Right hindlimb (tissue), 1 donor: ENCODE measurements at regions not wholly inside any gene's neighbourhood (a gene's known extent, or its start where the extent isn't known, plus 50 kb on each side); places are given as distances from the start of the nearest gene placed in this dataset.

Source experiments
- DNase-seq: peaks from one replicate; pipeline ENCODE4 v3.0.0-alpha.2; 2018

DNA sequence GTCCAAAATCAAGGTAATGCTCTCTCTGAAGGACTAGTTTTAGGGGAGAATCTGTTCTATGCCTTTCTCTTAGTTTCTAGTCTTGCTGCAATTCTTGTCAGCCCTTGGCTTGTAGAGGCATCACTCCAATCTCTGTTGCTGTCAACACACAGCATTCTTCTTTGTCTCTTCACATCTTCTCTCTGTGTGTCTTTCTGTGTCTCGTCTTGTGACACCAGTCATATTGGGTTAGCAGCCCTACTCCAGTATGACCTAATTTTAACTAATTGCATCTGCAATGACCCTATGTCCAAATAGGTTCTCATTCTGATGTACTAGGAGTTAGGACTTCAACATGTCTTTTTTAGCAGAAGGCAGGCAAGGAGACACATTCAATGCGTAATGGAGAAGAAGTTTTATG lies 1110.6 kb downstream of the DTWD2 start:
- DNase-seq = no peak

DNA sequence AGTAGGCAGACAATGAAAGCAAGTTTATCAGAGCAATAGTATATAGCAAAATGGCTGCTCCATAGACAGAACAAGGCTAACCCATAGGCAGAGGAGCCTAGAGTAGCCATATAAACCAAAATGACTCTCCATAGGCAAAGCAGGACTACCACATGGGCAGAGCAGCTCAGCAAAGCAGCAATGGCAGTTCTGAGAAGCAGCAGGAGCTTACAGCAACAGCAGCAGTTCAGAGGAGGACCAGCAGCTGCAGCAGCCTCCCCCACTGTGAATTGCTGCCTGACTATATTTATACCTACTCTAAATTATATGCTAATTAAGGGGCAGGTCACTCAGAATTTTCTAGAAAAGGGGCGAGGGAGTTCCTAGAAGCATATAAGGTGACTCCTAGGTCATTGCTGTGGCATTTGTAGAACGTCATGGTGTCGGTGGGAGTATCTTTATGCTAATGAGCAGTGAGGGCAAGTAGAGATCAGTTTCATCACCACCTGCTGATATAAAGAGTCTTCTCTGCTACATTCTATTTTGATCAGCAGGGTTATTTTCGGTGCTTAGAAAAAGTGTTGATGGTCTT lies 1115.5 kb downstream of the DTWD2 start:
- peak; percentile 18 for DNase-seq

DNA sequence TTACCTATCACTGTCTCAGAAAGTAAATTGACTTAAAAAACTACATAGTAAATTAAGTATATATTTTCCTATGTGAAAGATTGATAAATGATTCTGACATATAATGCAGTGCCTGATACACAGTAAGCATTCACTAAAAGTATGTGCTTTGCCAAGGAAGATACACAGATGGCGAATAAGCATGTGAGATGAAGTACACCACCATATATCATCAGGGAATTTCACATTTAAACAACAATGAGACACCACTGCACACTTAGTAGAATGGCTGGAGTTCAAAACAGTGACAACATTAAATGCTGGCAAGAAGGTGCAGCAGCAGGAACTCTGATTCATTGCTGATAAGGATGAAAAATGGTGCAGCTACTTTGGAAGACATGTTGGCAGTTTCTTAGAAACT lies 1118.8 kb downstream of the DTWD2 start:
- DNase-seq = no peak

DNA sequence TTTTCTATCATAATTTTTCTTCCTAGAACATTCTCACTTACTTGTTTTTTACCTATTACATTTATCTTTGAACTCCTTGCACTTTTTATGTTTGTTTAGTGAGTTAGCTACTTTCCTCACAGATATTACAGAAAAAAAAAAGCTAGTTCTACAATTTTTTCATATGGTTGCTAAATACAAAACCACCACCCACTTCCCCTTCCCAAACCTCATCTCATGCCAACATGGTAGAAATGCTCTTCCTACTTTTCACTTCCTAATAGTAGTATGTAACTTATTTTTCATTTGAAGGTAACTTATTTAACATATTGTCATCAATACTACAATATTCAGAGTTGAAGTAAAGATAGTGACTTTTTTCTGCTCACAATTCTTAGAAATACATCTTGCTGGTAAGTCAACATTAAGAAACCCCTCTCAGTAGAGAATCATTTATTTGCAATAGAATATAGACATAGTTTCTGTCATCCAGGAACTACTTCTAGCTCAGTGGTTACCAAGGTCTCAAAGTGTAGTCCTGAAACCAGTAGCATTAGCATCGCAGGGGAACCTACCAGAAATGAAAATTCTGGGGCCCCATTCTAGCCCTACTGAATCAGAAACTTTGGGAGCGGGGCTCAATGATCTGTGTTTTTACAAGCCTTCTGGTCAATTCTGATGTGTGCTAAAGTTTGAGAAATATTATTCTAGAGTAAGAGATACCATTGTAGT lies 1124.6 kb downstream of the DTWD2 start:
- DNase-seq = no peak

DNA sequence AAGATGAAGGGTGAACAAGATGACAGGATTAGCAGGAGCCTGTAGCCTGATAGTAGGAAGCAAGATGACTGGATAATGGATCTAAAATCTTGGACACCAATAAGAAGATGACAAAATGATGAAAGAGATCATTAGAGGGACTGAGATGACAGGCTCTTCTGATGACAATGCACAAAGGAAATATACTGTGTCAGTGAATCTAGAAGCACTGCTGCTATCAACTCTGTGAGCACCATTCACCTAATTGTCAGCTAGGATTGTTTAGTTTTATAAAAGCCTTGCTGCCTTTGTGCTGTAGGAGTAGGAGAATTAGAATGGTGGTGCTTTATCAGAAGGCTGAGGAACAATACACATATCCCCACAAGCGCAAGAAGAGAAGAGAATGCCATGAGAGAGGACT lies 1127.8 kb downstream of the DTWD2 start:
- DNase-seq = no peak

DNA sequence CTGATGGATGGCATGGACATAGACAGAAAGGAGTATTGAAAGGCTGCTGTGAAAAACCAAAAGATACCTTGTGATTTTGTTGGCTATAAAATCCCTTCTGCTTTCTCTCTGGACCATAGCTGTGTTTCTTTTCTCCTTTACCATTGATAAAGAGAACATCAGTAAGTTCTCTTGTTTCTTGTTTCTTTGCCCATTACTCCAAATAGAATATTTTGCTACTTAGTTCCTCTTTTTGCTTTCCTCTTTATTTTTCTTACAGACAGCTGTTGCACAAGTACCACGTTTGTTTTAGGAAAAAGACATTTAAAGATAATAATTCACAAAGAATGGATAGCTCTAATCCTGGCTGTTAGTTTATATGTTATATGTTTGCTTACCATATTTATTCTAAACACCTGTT lies 1129.2 kb downstream of the DTWD2 start:
- DNase-seq = no peak

DNA sequence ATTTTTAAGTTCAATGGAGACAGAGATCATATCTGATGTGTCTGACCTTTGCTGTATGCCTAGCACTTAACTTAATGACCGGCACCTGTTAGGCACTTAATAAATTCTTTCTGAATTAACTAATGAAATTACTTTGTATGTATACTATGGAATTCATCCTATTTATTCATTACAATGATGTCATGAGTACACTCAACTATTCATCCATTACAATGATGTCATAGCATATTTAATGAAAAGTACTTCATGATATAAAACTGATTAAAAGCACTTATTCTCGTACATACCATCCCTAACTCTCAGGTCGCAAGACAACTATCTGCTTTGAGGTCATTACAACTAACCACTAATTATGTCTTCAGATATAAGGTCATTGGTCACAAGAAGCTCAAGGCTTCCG lies 1131.6 kb downstream of the DTWD2 start:
- no peak for DNase-seq

DNA sequence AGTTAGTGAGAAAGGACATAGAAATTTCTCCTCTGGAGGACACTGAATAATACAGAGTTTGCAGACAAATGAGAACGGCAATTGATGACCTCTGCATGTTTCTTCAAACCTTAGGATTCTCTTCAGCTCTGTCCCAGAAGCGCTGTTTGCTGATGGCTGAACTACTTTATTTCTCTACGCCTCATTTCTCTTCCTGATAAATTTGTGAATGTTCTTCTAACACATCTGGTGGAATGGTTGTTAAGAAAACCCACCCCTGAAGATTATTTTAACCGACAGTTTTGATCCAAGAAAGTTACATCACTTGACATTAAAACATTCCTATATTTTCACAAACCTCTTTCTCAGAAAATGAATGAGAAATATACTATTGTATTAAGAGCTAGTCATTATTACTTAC lies 1150.6 kb downstream of the DTWD2 start:
- DNase-seq = no peak

DNA sequence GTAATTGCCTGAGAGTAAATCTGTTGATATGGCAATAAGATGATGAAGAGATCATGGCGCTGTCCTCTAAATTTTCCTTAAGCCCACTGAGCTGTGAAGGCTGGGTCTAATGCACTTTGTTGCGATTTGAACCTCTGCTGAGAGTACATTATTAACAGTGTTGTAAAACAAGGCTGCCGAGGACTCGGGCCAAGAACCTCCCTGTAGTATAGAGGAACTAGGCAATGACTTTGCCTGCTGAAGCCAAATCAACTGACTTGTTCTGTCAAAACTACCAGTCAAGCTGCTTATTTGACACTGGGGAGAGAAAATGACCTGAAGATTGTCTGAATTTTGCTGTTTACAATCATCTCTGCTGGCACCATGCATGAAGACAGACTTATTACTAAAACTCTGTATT lies 1154.7 kb downstream of the DTWD2 start:
- DNase-seq = peak; percentile 41

DNA sequence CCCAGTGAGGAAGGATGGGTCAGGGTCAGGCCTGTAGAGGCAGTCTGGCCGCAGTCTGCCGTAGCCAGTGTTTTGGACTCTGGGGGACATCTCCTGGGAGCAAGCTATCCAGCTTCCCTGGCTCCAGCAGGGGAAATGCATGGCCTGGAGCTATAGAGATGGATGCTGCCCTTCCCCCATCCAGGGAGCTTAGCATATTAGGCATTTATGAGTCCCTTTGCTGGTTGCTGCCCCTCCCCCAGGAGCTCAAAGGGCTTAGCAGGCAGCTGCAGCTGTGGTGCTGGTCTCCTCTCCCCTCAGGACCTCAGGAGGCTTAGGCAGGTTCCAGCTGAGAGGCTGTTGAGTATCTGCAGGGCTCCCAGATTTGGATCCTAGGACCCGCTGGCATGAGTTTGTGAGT lies 1158.7 kb downstream of the DTWD2 start:
- DNase-seq = no peak

DNA sequence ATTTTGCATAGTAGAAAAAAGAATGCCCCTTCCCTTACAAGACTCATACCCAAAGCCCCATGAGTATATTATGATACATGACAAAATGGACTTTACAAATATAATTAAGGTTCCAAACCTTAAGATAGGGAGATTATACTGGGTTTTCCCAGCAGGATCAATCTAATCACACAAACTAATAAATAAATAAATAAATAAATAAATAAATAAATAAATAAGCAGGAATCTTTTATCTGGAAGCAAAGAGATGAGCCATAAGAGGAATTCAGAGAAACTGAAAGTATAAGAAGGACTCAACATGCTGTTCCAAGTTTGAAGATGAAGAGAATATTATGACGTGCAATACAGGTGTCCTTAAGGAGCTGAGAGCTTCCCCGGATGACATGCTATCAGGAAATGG lies 1174.5 kb downstream of the DTWD2 start:
- no peak for DNase-seq

DNA sequence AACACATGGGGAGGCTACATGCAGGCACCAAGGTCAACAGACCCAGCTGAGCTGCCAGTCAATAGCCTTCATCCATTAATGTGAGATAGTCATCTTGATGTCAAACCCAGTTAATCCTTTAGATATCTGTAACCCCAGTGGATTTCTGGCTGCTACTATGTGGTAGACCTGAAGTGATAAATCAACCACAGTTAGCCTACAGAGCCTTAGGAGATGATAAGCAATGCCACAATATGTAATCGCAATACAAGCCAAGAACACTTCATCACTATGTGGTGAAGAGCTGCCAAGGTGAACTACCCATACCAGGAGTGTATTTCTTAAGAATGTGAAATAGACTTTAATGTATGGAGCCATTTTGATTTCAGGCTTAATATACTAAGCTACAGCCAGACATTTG lies 1175.5 kb downstream of the DTWD2 start:
- no peak for DNase-seq

DNA sequence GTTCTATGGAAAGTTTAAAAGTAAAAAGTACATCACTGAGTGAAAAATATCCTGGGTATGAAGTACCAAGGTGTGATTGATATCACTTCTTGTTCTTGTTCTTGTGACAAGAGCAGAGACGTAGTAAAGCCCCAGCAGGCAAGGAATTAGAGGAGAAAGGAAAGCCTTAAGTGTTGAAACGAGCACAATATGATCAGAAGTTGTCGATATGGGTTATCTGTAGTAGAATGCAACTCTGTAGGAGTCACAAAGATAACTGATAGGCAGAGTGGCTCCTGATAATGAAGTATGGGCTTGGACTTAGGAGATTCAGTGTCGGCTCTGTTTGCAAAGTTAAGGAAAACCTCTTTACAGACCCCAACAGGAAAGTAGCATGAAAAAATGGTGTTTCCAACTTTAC lies 1179.1 kb downstream of the DTWD2 start:
- DNase-seq = no peak

DNA sequence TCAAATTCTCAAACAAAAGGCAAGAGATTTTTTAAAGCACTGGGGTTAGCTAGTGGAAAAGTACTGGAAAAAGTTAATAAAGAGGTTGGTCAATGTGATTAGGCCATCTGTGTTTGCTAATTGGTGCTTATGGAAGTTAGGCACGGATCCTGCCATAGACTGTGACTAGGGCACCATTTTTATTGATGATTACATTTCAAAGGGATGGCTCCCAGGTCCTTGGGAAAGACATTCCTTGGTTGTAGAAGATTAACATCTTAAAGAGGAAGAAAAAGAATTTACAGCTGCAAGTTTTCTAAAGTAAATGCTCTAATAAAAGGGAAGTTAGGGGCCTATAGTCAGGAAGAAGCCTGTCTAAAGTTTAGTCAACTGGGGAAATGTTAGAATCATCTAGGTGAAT lies 1183.3 kb downstream of the DTWD2 start:
- DNase-seq = no peak

DNA sequence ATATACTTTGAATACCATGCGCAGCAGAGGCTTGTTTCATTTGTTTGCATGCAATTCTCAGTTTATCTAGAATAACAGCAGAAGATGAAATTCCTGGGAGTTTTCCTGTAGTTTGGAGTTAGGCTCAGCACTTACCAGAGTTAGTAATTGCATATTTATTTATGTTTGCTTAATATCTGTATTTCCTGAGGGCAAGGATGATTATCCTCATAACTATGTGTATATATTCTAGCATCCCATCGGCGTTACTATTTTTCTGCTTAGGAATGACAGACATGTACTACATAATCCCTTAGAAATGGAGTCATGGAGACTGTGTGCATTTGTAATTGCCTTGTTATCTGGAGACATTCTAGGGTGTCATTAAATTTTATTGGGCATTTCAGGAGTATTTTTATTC lies 1184.8 kb downstream of the DTWD2 start:
- no peak for DNase-seq

DNA sequence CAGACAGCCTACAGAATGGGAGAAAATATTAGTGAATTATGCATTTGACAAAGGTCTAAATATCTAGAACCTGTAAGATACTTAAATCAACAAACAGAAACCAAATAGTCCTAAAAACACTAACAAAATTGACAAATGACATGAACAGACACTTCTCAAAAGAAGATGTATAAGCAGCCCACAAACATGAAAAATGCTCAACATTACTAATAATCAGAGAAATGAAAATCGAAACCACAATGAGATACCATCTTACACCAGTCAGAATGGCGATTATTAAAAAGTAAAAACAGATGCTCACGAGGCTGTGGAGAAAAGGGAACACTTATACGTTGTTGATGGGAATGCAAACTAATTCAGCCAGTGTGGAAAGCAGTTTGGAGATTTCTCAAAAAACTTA lies 1186.8 kb downstream of the DTWD2 start:
- DNase-seq = no peak

DNA sequence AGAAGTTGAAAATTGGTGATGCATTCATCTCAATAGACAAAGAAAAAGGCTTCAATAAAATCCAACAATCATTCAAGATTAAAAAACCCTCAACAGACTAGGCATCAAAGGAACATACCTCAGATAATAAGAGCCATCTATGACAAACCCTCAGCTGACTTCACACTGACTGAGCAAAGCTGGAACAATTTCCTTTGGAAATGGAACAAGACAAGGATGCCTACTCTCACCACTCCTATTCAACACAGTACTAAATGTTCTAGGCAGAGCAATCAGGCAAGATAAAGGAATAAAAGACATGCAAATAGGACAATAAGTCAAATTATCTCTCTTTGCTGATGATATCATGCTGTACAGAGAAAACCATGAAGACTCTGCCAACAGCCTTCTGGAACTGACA lies 1188.1 kb downstream of the DTWD2 start:
- DNase-seq = no peak

DNA sequence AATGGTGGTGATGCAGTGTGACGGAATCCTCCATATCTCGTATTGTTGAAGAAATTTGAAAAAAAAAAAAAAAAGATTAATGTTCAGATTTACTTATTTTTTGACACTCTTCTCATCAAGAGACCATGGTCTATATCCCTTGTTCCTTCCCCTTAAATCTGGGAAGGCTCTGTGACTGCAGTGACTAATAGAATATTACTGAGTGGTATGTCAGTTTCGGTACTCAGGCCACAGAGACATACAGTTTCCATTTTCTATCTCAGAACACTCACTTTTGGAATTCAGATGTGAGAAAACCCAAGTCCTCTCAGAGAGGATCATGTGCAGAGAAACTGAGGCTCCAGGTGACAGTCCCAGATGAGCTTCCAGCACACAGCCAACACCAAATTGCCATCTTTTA lies 1193.5 kb downstream of the DTWD2 start:
- no peak for DNase-seq

DNA sequence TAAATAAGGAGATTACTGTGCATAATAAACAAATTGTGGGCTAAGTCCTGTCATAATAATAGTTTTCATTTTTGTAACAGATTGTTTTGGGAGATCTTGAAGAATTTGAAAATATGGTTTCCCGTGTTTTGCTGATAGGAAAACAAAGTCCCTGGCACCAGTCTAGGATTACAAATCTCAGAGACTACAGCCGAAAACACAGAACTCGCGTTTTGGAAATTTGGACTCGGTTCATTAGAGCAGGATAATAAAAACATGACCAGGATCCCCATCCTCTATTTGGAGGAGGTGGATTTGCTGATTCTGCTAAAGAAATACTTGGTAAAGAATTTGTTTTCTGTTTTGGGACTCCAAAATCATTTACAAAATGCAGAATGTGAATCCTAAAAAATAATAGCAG lies 1194.4 kb downstream of the DTWD2 start:
- no peak for DNase-seq

DNA sequence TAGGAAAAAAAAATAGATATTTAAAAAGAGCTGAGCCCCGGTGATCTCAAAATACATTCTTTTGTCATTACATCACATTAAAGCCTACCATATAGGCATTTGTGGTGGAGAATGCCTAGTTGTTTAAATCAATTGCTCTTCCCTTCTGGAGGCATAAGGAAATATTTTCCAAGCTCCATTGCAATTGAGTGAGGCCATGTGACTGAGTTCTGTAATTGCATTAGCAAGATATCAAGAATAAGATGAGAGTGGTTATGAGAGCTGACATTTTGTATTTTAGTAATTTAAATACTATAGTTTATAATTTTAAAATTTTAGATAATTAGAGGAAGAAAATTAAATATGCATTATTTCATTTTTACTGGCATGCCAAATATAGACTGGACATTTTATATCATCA lies 1195.9 kb downstream of the DTWD2 start:
- DNase-seq = no peak

DNA sequence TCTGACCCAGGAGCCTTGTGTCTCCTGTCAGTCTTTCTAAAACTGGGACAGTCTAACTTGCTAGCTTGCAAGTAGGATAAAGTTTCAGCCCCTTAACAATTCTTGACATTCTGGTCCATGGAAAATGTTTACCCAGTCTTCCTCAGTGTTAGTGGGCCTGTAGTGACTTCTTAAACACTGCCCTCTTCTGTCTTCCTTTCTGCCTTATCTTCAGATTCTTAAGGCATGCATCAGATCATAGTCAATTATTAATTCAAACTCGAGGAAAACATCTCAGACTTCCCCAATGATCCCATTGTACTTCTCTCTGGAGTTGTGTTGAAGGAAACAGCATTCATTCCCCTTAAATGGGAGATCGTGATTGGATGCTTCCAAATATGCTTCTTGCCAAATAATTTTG lies 1199.8 kb downstream of the DTWD2 start:
- no peak for DNase-seq

DNA sequence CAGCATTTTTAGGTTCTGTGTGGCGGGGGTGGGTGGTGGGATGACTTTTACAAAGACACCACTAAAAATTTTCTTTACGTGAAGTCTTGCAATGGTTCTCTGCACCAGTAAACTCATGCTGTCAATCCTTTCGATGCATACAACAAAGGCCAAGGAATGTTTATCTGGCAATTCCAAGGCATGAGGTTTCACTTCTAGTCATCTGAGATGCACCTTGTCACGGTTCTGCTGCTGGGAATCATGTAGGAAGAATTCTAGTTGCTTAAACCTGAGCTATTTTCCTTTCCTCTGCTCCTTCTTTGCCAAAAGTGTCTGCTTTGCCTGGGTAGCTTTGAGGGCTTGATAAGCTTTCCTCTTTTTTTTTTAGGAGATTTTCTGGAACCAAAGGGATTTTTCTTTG lies 1204.5 kb upstream of the SEMA6A start:
- no peak for DNase-seq

DNA sequence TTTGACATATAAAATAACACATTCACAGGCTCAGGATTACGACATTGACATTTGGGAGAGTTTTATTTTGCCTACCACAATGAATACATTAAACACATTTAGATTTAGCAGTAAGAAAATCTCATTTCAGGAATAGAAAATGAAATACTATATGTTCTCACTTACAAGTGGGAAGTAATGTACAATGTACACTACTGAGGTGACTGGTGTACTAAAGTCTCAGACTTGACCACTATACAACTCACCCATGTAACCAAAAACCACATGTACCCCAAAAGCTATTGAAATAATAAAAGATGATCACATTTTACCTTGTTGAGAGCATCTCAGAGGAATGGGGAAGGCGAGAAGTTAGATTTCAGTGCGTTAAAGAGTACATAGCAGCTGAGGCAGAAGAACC lies 1202.4 kb upstream of the SEMA6A start:
- DNase-seq = no peak

DNA sequence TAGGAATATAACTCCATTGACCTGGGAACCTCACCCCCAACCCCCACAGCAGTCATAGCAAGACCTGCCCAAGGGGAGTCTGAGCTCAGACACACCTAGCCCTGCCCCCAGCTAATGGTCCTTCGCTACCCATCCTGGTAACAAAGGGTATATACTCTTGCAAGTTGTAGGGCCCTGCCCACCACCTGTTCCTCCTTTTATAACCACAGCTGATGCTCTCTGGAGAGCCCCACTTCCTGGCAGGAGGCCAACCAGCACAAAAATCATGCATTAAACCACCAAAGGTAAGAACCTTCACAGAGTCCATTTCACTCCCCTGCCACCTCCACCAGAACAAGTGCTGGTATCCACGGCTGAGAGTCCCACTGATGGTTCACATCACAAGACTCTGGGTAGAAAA lies 1195.3 kb upstream of the SEMA6A start:
- DNase-seq = no peak

DNA sequence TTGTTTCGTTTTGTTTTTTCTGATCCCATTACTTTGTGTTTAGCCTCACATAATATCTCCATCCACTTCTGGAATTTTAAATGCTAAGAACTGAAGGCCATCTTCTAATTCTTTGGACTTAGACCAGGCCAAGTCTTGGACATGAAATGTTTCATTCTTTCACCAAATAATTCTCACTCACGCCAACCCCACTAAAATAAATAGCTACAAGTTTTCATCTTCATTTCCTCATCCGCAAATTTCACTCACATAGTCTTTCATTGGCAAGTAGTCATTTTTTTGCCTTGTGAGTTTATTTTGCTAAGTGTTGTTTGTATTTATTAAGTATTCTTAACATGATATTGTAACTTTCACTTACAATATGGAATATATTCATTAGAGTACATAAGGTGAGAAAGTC lies 1188.6 kb upstream of the SEMA6A start:
- DNase-seq = no peak
